WTC11 (cell line): ENCODE measurements at regions not wholly inside any gene's neighbourhood (a gene's known extent, or its start where the extent isn't known, plus 50 kb on each side); places are given as distances from the start of the nearest gene placed in this dataset.

ENCODE experiments used
- ATF2 ChIP-seq: sonication (generic); formaldehyde crosslinking; IDR thresholded peaks from 2 replicates; pipeline ENCODE4 v1.8.1; 2022; ENCODE audit warnings: low read depth, missing genetic modification reagents, borderline replicate concordance
- ATF6 ChIP-seq: sonication (generic); formaldehyde crosslinking; IDR thresholded peaks from 2 replicates; pipeline ENCODE4 v1.8.1; 2023; ENCODE audit warnings: mild to moderate bottlenecking, missing genetic modification reagents
- CBFB ChIP-seq: sonication (generic); formaldehyde crosslinking; IDR thresholded peaks from 2 replicates; pipeline ENCODE4 v1.8.1; 2022; ENCODE audit warnings: mild to moderate bottlenecking, low read depth, missing genetic modification reagents
- CREM ChIP-seq: sonication (generic); formaldehyde crosslinking; IDR thresholded peaks from 2 replicates; pipeline ENCODE4 v1.8.1; 2022; ENCODE audit warnings: mild to moderate bottlenecking, missing genetic modification reagents, moderate library complexity
- CTCF ChIP-seq: fragments of 200-600 bp; IDR thresholded peaks from 2 replicates; pipeline ENCODE4 v1.8.0; 2022; ENCODE audit warnings: antibody characterized with exemption
- E2F1 ChIP-seq: sonication (generic); formaldehyde crosslinking; IDR thresholded peaks from 2 replicates; pipeline ENCODE4 v1.8.0; 2022; ENCODE audit warnings: mild to moderate bottlenecking, missing genetic modification reagents
- E2F4 ChIP-seq: sonication (generic); formaldehyde crosslinking; IDR thresholded peaks from 2 replicates; pipeline ENCODE4 v1.8.1; 2022; ENCODE audit warnings: low read depth, mild to moderate bottlenecking, moderate library complexity, missing genetic modification reagents, borderline replicate concordance
- HMGXB4 ChIP-seq: sonication (generic); formaldehyde crosslinking; IDR thresholded peaks from 2 replicates; pipeline ENCODE4 v1.8.1; 2023; ENCODE audit warnings: mild to moderate bottlenecking, moderate library complexity, missing genetic modification reagents
- NR2C2 ChIP-seq: sonication (generic); formaldehyde crosslinking; IDR thresholded peaks from 2 replicates; pipeline ENCODE4 v1.8.0; 2022; ENCODE audit warnings: mild to moderate bottlenecking, missing genetic modification reagents
- NR3C1 ChIP-seq: sonication (generic); formaldehyde crosslinking; conservative IDR thresholded peaks from 2 replicates; pipeline ENCODE4 v1.8.1; 2023; ENCODE audit warnings: low read depth, mild to moderate bottlenecking, missing genetic modification reagents
- TEAD1 ChIP-seq: sonication (generic); formaldehyde crosslinking; IDR thresholded peaks from 2 replicates; pipeline ENCODE4 v1.8.0; 2022; ENCODE audit warnings: mild to moderate bottlenecking, missing genetic modification reagents
- USF1 ChIP-seq: sonication (generic); formaldehyde crosslinking; IDR thresholded peaks from 2 replicates; pipeline ENCODE4 v1.8.0; 2022; ENCODE audit warnings: mild to moderate bottlenecking, missing genetic modification reagents
- ZNF232 ChIP-seq: sonication (generic); formaldehyde crosslinking; IDR thresholded peaks from 2 replicates; pipeline ENCODE4 v1.8.0; 2022; ENCODE audit warnings: mild to moderate bottlenecking, missing genetic modification reagents
- ZNF317 ChIP-seq: sonication (generic); formaldehyde crosslinking; IDR thresholded peaks from 2 replicates; pipeline ENCODE4 v1.8.1; 2023; ENCODE audit warnings: low read depth, mild to moderate bottlenecking, moderate library complexity, missing genetic modification reagents, borderline replicate concordance

GRCh38 chr9:104330841-104331240 is 173.2 kb upstream of the OR13F1 start:
- TF ChIP-seq CBFB (CRISPR knock-in tag) (no peak), CTCF (no peak), TEAD1 (no peak), NR2C2 (no peak), CREM (CRISPR knock-in tag) (no peak), ZNF232 (CRISPR knock-in tag) (no peak), ZNF317 (no peak), NR3C1 (CRISPR knock-in tag) (no peak), ATF2 (CRISPR knock-in tag) (no peak), E2F1 (CRISPR knock-in tag) (no peak), USF1 (CRISPR knock-in tag) (no peak), ATF6 (CRISPR knock-in tag) (no peak), HMGXB4 (no peak), E2F4 (no peak)
